ENCODE measurements at regions not wholly inside any gene's neighbourhood (a gene's known extent, or its start where the extent isn't known, plus 50 kb on each side); places are given as distances from the start of the nearest gene placed in this dataset.

DNA sequence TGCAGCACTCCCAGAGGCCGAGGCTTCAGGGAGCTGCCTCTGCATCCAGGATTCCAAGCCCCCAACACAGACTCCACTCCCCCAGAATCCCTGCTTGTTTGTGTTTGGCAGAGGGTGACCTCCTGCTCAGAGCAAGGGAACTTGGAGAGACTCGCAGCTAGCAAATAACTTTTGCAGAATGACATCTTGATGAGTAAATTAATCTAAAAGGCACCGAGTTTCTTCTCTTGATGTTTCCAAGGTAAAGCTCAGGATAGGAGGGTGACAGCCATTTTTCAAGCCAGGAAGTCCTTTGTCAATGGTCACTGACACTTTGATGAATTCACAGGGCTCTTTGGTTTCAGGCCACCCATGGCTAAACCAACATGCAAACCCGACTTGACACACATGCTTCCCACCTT is 523.0 kb downstream of the NTRK3 start:
- Histone ChIP-seq H3K36me3 (ENCODE audit: insufficient read depth, low read length) (no peaks in the 10 kb centered on the region), H3K27ac (ENCODE audit: low read length) (no peak overlapping the region), H2AFZ (ENCODE audit: low read depth, low read length) (no peak overlapping the region), H3K9ac (ENCODE audit: low read depth, low read length) (no peak overlapping the region), H3K79me2 (ENCODE audit: insufficient read depth, low read length) (no peaks in the 10 kb centered on the region), H3K9me3 (ENCODE audit: insufficient read depth, low read length, severe bottlenecking) (no peaks in the 10 kb centered on the region), H3K4me2 (ENCODE audit: insufficient read depth, low read length) (no peak overlapping the region), H3K4me1 (ENCODE audit: insufficient read depth, low read length) (no peaks in the 10 kb centered on the region), H3K27me3 (ENCODE audit: insufficient read depth, low read length, poor library complexity) (no peaks in the 10 kb centered on the region), H3K4me3 (ENCODE audit: low read depth in 1 of 2, low read length in 2 of 2) (no peak overlapping the region), H4K20me1 (ENCODE audit: insufficient read depth, low read length) (no peaks in the 10 kb centered on the region)
- DNase-seq (no peak), ATAC-seq (ENCODE audit: insufficient read depth, low read depth) (no peak)
- no peak for TF ChIP-seq EZH2 (IDR thresholded peaks at IDR 0.05; ENCODE audit: borderline replicate concordance, low read depth, low read length, severe bottlenecking)
- TF ChIP-seq, protein P1, sequence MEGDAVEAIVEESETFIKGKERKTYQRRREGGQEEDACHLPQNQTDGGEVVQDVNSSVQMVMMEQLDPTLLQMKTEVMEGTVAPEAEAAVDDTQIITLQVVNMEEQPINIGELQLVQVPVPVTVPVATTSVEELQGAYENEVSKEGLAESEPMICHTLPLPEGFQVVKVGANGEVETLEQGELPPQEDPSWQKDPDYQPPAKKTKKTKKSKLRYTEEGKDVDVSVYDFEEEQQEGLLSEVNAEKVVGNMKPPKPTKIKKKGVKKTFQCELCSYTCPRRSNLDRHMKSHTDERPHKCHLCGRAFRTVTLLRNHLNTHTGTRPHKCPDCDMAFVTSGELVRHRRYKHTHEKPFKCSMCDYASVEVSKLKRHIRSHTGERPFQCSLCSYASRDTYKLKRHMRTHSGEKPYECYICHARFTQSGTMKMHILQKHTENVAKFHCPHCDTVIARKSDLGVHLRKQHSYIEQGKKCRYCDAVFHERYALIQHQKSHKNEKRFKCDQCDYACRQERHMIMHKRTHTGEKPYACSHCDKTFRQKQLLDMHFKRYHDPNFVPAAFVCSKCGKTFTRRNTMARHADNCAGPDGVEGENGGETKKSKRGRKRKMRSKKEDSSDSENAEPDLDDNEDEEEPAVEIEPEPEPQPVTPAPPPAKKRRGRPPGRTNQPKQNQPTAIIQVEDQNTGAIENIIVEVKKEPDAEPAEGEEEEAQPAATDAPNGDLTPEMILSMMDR (IDR thresholded peaks at IDR 0.05; ENCODE audit: borderline replicate concordance, extremely low read depth, low read length, poor library complexity, severe bottlenecking): no peak

DNA sequence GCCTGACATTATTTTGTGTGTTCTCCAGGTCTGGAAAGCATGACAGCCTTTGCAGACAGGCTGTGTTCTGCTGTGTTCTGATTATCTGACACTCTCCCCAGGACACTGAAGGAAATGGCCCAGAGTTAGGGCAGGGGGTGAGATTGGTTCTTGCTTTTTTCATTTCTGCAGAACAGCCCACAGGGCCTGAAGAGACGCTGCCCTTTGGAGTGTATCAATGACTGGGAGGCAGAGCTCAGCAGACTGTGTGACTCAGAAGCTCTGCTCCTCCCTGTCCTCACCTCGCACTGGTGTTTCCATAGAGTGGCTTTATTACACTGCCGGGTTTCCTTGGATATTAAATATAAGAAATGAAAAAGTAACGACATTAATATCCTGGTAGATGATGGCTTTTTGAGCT is 523.6 kb downstream of the NTRK3 start:
- no peak overlapping the region for H3K9ac ChIP-seq (ENCODE audit: low read depth, low read length)
- H3K4me1 ChIP-seq (ENCODE audit: insufficient read depth, low read length): no peaks in the 10 kb centered on the region
- H3K79me2 ChIP-seq (ENCODE audit: insufficient read depth, low read length): no peaks in the 10 kb centered on the region
- H3K4me2 ChIP-seq (ENCODE audit: insufficient read depth, low read length): no peak overlapping the region
- H3K36me3 ChIP-seq (ENCODE audit: insufficient read depth, low read length): no peaks in the 10 kb centered on the region
- H2AFZ ChIP-seq (ENCODE audit: low read depth, low read length): no peak overlapping the region
- no peaks in the 10 kb centered on the region for H3K9me3 ChIP-seq (ENCODE audit: insufficient read depth, low read length, severe bottlenecking)
- DNase-seq: no peak
- TF ChIP-seq, protein P1 (IDR thresholded peaks at IDR 0.05; ENCODE audit: borderline replicate concordance, extremely low read depth, low read length, poor library complexity, severe bottlenecking): no peak
- no peak for TF ChIP-seq EZH2 (IDR thresholded peaks at IDR 0.05; ENCODE audit: borderline replicate concordance, low read depth, low read length, severe bottlenecking)
- H3K4me3 ChIP-seq (ENCODE audit: low read depth in 1 of 2, low read length in 2 of 2): no peak overlapping the region
- ATAC-seq (ENCODE audit: insufficient read depth, low read depth): no peak
- no peaks in the 10 kb centered on the region for H4K20me1 ChIP-seq (ENCODE audit: insufficient read depth, low read length)
- H3K27ac ChIP-seq (ENCODE audit: low read length): no peak overlapping the region
- no peaks in the 10 kb centered on the region for H3K27me3 ChIP-seq (ENCODE audit: insufficient read depth, low read length, poor library complexity)

DNA sequence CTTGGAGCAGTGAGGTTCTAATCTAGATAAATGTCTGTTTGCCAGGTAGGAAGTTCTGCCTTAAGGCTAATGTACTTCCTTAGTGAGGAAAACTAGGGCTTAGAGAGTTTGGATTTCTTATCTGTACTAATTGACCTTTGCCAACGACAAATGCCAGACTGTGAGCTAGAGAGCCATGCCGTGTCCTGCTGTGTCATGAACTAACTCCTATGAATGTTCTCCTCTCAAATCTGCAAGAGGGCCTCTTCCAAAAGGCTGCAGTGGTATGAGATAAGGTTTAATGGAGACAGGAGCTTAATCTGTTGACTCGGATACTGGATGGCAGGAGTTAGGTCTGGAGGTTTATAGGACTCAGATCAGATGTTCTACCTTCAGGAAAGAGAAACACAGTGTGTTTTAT is 524.9 kb downstream of the NTRK3 start:
- no peaks in the 10 kb centered on the region for H3K79me2 ChIP-seq (ENCODE audit: insufficient read depth, low read length)
- no peak overlapping the region for H3K4me2 ChIP-seq (ENCODE audit: insufficient read depth, low read length)
- no peak overlapping the region for H2AFZ ChIP-seq (ENCODE audit: low read depth, low read length)
- DNase-seq (no peak), ATAC-seq (ENCODE audit: insufficient read depth, low read depth) (no peak)
- H4K20me1 ChIP-seq (ENCODE audit: insufficient read depth, low read length): no peaks in the 10 kb centered on the region
- H3K36me3 ChIP-seq (ENCODE audit: insufficient read depth, low read length): no peaks in the 10 kb centered on the region
- TF ChIP-seq EZH2 (IDR thresholded peaks at IDR 0.05; ENCODE audit: borderline replicate concordance, low read depth, low read length, severe bottlenecking): no peak
- TF ChIP-seq, protein P1 (IDR thresholded peaks at IDR 0.05; ENCODE audit: borderline replicate concordance, extremely low read depth, low read length, poor library complexity, severe bottlenecking): no peak
- H3K9me3 ChIP-seq (ENCODE audit: insufficient read depth, low read length, severe bottlenecking): no peaks in the 10 kb centered on the region
- H3K27me3 ChIP-seq (ENCODE audit: insufficient read depth, low read length, poor library complexity): no peaks in the 10 kb centered on the region
- no peak overlapping the region for H3K9ac ChIP-seq (ENCODE audit: low read depth, low read length)
- no peak overlapping the region for H3K4me3 ChIP-seq (ENCODE audit: low read depth in 1 of 2, low read length in 2 of 2)
- H3K4me1 ChIP-seq (ENCODE audit: insufficient read depth, low read length): no peaks in the 10 kb centered on the region
- no peak overlapping the region for H3K27ac ChIP-seq (ENCODE audit: low read length)

DNA sequence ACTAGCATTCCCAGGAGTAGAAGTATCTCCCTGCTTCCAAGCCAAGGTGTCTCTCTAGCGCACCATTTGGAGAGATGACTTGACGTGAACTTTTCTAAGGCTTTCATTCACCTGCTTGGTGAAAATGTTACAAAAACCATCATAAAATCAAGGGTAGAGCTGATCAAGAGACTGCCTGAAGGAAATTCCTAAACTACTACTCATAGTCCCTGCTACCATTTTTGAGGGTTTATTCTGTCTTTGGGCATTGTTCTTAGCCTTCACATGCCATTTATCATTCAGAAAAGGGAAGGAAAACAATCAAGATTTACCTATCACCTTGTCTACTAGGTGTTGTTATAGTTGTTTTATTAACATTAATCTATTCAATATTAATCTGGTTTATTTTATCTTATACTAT is 525.8 kb downstream of the NTRK3 start:
- Histone ChIP-seq H3K4me2 (ENCODE audit: insufficient read depth, low read length) (no peak overlapping the region), H3K4me3 (ENCODE audit: low read depth in 1 of 2, low read length in 2 of 2) (no peak overlapping the region), H3K79me2 (ENCODE audit: insufficient read depth, low read length) (no peaks in the 10 kb centered on the region), H3K4me1 (ENCODE audit: insufficient read depth, low read length) (no peaks in the 10 kb centered on the region), H3K27me3 (ENCODE audit: insufficient read depth, low read length, poor library complexity) (no peaks in the 10 kb centered on the region), H3K36me3 (ENCODE audit: insufficient read depth, low read length) (no peaks in the 10 kb centered on the region), H3K9me3 (ENCODE audit: insufficient read depth, low read length, severe bottlenecking) (no peaks in the 10 kb centered on the region), H2AFZ (ENCODE audit: low read depth, low read length) (no peak overlapping the region), H3K27ac (ENCODE audit: low read length) (no peak overlapping the region), H3K9ac (ENCODE audit: low read depth, low read length) (no peak overlapping the region), H4K20me1 (ENCODE audit: insufficient read depth, low read length) (no peaks in the 10 kb centered on the region)
- TF ChIP-seq EZH2 (IDR thresholded peaks at IDR 0.05; ENCODE audit: borderline replicate concordance, low read depth, low read length, severe bottlenecking): no peak
- TF ChIP-seq, protein P1 (IDR thresholded peaks at IDR 0.05; ENCODE audit: borderline replicate concordance, extremely low read depth, low read length, poor library complexity, severe bottlenecking): no peak
- no peak for ATAC-seq (ENCODE audit: insufficient read depth, low read depth)
- DNase-seq: no peak
